ENCODE measurements at regions not wholly inside any gene's neighbourhood (a gene's known extent, or its start where the extent isn't known, plus 50 kb on each side); places are given as distances from the start of the nearest gene placed in this dataset.

DNA sequence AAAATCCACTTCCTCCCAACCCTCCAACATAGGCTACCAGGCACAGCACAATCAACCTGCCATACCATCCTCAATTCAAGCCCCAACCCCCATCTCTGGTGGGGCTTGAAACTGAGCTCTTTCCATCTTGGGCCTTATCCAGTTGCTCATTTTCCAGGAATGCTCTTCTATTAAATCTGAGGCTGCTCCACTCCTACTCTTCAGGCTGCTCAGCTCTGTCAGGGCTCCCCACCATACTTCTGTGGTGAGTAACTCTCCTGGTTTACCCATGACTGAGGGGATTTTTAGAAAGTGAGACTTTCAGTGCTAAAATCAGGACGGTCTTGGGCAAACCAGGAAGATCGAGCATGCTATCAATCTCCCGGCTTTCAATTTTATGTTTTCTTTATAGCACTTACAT is 512.8 kb downstream of the LMO7 start:
- FAIRE-seq (no peak), DNase-seq (ENCODE audit: insufficient read length, low spot score) (no peak)
- TF ChIP-seq PAX5 (IDR thresholded peaks at IDR 0.05; ENCODE audit: insufficient read depth, low read length, severe bottlenecking) (no peak), POLR2A (IDR thresholded peaks at IDR 0.05; ENCODE audit: low read depth, low read length) (no peak), TAF1 (IDR thresholded peaks at IDR 0.05; ENCODE audit: low read depth, low read length) (no peak), POU2F2 (IDR thresholded peaks at IDR 0.05; ENCODE audit: low read depth, low read length) (no peak), SPI1 (IDR thresholded peaks at IDR 0.05; ENCODE audit: low read depth, low read length) (no peak), POLR2AphosphoS5 (IDR thresholded peaks at IDR 0.05; ENCODE audit: low read depth, low read length) (no peak)

DNA sequence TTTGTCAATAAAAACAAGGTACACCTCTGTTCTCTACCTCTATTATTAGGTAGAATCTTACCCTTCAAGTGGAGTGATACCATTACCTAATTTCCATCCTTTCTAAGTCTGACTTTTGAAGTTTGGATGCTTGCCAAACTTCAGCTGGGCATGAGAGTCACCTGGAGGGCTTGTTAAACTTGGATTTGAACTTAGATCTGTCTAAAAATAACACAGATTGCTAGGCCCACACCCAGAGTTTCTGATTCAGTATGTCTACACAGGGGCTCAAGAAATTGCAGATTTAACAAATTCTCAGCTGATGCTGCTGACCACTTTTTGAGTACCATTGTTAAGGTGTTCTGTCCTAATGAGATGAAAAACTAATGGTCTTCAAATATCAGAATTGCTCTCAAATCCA is 512.2 kb downstream of the LMO7 start:
- TF ChIP-seq POLR2A (IDR thresholded peaks at IDR 0.05; ENCODE audit: low read depth, low read length) (no peak), POU2F2 (IDR thresholded peaks at IDR 0.05; ENCODE audit: low read depth, low read length) (no peak), POLR2AphosphoS5 (IDR thresholded peaks at IDR 0.05; ENCODE audit: low read depth, low read length) (no peak), TAF1 (IDR thresholded peaks at IDR 0.05; ENCODE audit: low read depth, low read length) (no peak), PAX5 (IDR thresholded peaks at IDR 0.05; ENCODE audit: insufficient read depth, low read length, severe bottlenecking) (no peak), SPI1 (IDR thresholded peaks at IDR 0.05; ENCODE audit: low read depth, low read length) (no peak)
- no peak for FAIRE-seq
- no peak for DNase-seq (ENCODE audit: insufficient read length, low spot score)

DNA sequence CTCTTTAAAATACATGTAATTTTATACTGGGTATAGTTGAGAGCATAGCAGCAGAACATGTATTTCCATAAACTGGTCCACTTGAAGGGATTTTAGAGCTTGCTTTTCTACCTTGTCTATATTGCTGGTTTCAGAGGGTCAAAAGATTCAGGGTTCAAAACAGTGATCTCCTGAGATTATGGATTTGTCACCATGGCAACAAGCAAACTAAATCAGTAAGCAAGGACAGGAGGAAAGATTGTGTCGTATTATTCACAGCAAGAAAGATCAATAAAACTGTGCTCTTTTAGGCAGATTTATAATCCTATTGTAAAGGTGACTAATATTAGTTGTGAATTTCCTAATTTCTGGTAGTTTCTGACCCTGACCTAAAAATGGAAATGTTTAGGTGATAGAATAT is 496.4 kb downstream of the LMO7 start:
- TF ChIP-seq TAF1 (IDR thresholded peaks at IDR 0.05; ENCODE audit: low read depth, low read length) (no peak), POU2F2 (IDR thresholded peaks at IDR 0.05; ENCODE audit: low read depth, low read length) (no peak), POLR2AphosphoS5 (IDR thresholded peaks at IDR 0.05; ENCODE audit: low read depth, low read length) (no peak), POLR2A (IDR thresholded peaks at IDR 0.05; ENCODE audit: low read depth, low read length) (no peak), PAX5 (IDR thresholded peaks at IDR 0.05; ENCODE audit: insufficient read depth, low read length, severe bottlenecking) (no peak)
- no peak for FAIRE-seq
- DNase-seq (ENCODE audit: insufficient read length, low spot score), result no peak

DNA sequence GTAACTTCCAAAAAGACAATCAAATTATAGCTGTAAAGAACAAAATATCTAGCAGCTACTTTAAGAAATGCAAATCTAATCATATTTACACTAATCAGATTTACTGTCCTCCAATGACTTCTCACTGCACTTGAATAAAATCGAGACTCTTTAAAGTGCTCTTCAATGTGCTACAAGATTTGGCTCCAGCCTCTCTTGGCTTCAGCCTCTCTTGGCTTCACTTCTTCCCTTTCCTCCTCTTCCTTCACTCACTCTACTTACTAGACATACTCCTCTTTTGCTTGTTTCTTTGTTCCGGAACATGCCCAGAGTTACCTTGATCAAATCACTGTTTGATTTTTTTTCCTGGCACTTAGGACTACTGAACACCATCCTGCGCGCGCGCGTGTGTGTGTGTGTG is 495.4 kb downstream of the LMO7 start:
- no peak for DNase-seq (ENCODE audit: insufficient read length, low spot score)
- no peak for FAIRE-seq
- TF ChIP-seq TAF1 (IDR thresholded peaks at IDR 0.05; ENCODE audit: low read depth, low read length), result no peak
- TF ChIP-seq PAX5 (IDR thresholded peaks at IDR 0.05; ENCODE audit: insufficient read depth, low read length, severe bottlenecking), result no peak
- no peak for TF ChIP-seq SPI1 (IDR thresholded peaks at IDR 0.05; ENCODE audit: low read depth, low read length)
- TF ChIP-seq POLR2AphosphoS5 (IDR thresholded peaks at IDR 0.05; ENCODE audit: low read depth, low read length), result no peak
- TF ChIP-seq POU2F2 (IDR thresholded peaks at IDR 0.05; ENCODE audit: low read depth, low read length), result no peak
- TF ChIP-seq POLR2A (IDR thresholded peaks at IDR 0.05; ENCODE audit: low read depth, low read length), result no peak

DNA sequence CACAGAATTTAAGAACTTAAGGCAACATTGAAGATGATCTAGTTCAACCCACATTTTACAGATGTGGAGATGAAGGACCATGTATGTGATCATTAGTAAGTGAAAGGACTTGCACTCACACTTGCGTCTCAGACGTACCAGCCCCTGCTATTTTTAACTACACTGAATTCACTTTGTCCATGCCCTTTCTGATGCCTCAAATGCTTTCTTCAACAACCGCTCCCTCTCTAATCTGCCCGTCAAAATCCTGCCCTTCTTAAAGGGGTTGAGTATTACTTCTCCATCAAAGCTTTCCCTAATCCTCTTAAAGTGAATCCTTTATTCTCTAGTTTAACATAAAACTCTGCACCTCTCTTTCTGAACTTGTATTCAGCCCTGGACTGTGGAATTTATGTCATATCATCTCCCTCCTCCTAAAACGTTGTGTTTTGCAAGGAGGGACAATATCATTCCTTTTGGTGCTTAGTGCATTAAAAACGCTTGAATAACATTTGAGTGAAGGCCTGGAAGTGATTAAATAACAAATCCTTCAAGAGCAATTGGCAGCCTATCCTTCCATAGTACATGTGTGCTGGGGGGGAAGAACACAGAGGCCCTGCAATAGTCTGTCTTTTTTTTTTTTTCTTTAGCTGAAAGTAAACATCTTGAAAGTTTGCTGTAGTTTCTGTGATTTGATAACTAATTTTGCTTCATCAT is 493.3 kb downstream of the LMO7 start:
- FAIRE-seq, result no peak
- TF ChIP-seq POLR2AphosphoS5 (IDR thresholded peaks at IDR 0.05; ENCODE audit: low read depth, low read length) (no peak), SPI1 (IDR thresholded peaks at IDR 0.05; ENCODE audit: low read depth, low read length) (no peak), PAX5 (IDR thresholded peaks at IDR 0.05; ENCODE audit: insufficient read depth, low read length, severe bottlenecking) (no peak), TAF1 (IDR thresholded peaks at IDR 0.05; ENCODE audit: low read depth, low read length) (no peak), POLR2A (IDR thresholded peaks at IDR 0.05; ENCODE audit: low read depth, low read length) (no peak), POU2F2 (IDR thresholded peaks at IDR 0.05; ENCODE audit: low read depth, low read length) (no peak)
- no peak for DNase-seq (ENCODE audit: insufficient read length, low spot score)

DNA sequence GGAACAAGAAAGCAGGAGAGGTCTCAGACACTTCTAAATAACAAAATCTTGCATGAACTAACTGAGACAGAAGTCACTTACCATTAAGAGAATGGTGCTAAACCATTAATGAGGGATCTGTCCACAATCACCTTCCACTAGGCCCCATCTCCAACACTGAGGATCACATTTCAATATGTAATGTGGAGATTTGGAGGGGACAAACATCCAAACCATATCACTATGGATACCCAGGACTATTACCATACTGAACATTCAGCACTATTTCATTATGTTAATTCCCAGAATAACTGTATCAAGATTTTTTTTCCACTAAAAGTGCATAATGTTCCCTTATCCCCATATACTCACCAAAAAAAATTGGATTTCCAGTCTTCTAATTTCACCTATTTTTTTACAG is 491.8 kb downstream of the LMO7 start:
- FAIRE-seq, result no peak

DNA sequence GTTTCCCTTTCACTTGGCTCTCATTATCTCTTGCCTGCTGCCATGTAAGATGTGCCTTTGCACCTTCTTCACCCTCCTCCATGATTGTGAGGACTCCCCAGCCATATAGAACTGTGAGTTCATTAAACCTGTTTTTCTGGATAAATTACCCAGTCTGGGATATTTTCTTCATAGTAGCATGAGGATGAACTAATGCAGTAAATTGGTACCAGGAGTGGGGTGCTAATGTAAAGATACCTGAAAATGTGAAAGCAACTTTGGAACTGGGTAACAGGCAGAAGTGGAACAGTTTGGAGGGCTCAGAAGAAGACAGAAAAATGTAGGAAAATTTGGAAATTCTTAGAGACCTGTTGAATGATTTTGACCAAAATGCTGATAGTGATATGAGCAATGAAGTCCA is 487.4 kb downstream of the LMO7 start:
- FAIRE-seq, result no peak
- no peak for DNase-seq (ENCODE audit: insufficient read length, low spot score)
- no peak for TF ChIP-seq POLR2A (IDR thresholded peaks at IDR 0.05; ENCODE audit: low read depth, low read length)
- TF ChIP-seq POLR2AphosphoS5 (IDR thresholded peaks at IDR 0.05; ENCODE audit: low read depth, low read length), result no peak

More for the DNA sequence above, 491.8 kb downstream of the LMO7 start:
- DNase-seq (ENCODE audit: insufficient read length, low spot score), result no peak
- TF ChIP-seq POLR2AphosphoS5 (IDR thresholded peaks at IDR 0.05; ENCODE audit: low read depth, low read length) (no peak), POLR2A (IDR thresholded peaks at IDR 0.05; ENCODE audit: low read depth, low read length) (no peak), SPI1 (IDR thresholded peaks at IDR 0.05; ENCODE audit: low read depth, low read length) (no peak), POU2F2 (IDR thresholded peaks at IDR 0.05; ENCODE audit: low read depth, low read length) (no peak), PAX5 (IDR thresholded peaks at IDR 0.05; ENCODE audit: insufficient read depth, low read length, severe bottlenecking) (no peak), TAF1 (IDR thresholded peaks at IDR 0.05; ENCODE audit: low read depth, low read length) (no peak)

DNA sequence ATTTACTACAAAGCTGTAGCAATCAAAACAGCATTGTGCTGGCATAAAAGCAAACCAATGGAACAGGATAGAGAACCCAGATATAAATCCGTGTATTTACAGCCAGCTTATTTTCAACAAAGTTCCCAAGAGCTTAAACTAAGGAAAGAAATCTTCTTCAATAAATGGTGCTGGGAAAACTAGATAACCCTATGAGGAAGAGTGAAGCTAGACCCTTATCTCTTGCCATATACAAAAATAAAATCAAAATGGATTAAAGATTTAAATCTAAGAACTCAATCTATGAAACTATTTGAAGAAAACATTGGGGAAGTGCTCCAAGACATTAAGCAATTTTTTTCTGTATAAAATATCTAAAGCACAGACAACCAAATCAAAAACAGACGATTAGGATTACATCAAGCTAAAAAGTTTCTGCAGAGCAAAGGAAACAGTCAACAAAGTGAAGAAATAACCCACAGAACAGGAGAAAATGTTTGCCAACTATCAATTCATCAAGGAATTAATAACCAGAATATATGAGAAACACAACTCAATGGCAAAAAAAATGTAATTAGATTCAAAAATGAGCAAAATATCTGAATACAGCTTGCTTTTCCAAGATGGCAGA is 480.7 kb downstream of the LMO7 start:
- FAIRE-seq (no peak), DNase-seq (ENCODE audit: insufficient read length, low spot score) (no peak)
- TF ChIP-seq POLR2A (IDR thresholded peaks at IDR 0.05; ENCODE audit: low read depth, low read length), result no peak
- no peak for TF ChIP-seq PAX5 (IDR thresholded peaks at IDR 0.05; ENCODE audit: insufficient read depth, low read length, severe bottlenecking)
- TF ChIP-seq TAF1 (IDR thresholded peaks at IDR 0.05; ENCODE audit: low read depth, low read length), result no peak
- no peak for TF ChIP-seq POLR2AphosphoS5 (IDR thresholded peaks at IDR 0.05; ENCODE audit: low read depth, low read length)
- TF ChIP-seq SPI1 (IDR thresholded peaks at IDR 0.05; ENCODE audit: low read depth, low read length), result no peak
- TF ChIP-seq POU2F2 (IDR thresholded peaks at IDR 0.05; ENCODE audit: low read depth, low read length), result no peak

DNA sequence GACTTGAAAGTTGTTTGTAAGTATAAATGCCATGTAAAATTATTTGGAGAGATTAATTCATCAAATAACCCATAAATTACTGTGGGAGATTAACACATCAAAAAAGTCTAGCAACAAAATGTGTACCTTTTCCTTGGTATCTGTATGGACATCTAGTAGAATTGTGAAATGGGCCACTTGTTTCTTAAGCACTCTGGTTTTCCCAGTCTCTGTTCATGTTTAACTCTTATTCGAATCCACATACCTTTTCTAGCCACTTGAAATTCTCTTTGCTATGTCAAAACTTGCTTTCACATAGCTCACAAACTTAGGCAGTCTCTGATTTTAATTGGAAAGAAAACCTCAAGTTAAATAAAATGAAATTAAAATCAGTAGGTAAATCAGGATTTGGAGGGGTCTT is 470.6 kb downstream of the LMO7 start:
- no peak for TF ChIP-seq SPI1 (IDR thresholded peaks at IDR 0.05; ENCODE audit: low read depth, low read length)
- no peak for TF ChIP-seq PAX5 (IDR thresholded peaks at IDR 0.05; ENCODE audit: insufficient read depth, low read length, severe bottlenecking)
- FAIRE-seq (no peak), DNase-seq (ENCODE audit: insufficient read length, low spot score) (no peak)

DNA sequence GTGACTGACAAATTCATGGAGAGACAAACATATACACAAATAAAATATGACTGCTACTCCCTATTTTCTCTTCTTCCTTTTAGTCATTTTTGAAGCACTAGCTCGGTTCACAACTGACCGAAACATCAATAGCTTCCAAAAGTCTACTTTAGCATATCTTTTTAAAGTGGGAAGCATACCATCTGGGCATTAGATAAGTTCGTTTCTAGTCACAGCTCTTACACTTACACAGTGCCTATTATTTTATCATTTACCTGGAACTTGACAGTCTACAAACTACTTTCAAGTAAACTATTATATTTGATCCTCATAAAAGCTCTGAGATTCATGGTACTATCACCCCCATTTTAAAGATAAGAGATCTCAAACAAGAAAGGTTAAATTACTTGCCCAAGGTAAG is 458.5 kb downstream of the LMO7 start:
- TF ChIP-seq POLR2A (IDR thresholded peaks at IDR 0.05; ENCODE audit: low read depth, low read length), result no peak
- TF ChIP-seq POLR2AphosphoS5 (IDR thresholded peaks at IDR 0.05; ENCODE audit: low read depth, low read length), result no peak
- TF ChIP-seq TAF1 (IDR thresholded peaks at IDR 0.05; ENCODE audit: low read depth, low read length), result no peak
- TF ChIP-seq POU2F2 (IDR thresholded peaks at IDR 0.05; ENCODE audit: low read depth, low read length), result no peak
- TF ChIP-seq SPI1 (IDR thresholded peaks at IDR 0.05; ENCODE audit: low read depth, low read length), result no peak
- TF ChIP-seq PAX5 (IDR thresholded peaks at IDR 0.05; ENCODE audit: insufficient read depth, low read length, severe bottlenecking), result no peak

More for the DNA sequence above, 458.5 kb downstream of the LMO7 start:
- FAIRE-seq (no peak), DNase-seq (ENCODE audit: insufficient read length, low spot score) (no peak)
